DOHH2 (cell line): ENCODE measurements at regions not wholly inside any gene's neighbourhood (a gene's known extent, or its start where the extent isn't known, plus 50 kb on each side); places are given as distances from the start of the nearest gene placed in this dataset.

Source experiments
- EZH2phosphoT487 ChIP-seq: fragments of 200-600 bp; sonication (generic); IDR thresholded peaks from 2 replicates; pipeline ENCODE4 v1.6.1; 2017; ENCODE audit warnings: borderline replicate concordance, mild to moderate bottlenecking, antibody characterized with exemption, low read length, moderate library complexity, mixed read lengths
- TF ChIP-seq, protein P1 (sequence below): fragments of 200-600 bp; sonication (generic); IDR thresholded peaks from one replicate; pipeline ENCODE4 v1.5.1; 2014; ENCODE audit warnings: antibody characterized with exemption, mild to moderate bottlenecking, low read depth, low read length; ENCODE audit not compliant: poor library complexity, severe bottlenecking

DNA sequence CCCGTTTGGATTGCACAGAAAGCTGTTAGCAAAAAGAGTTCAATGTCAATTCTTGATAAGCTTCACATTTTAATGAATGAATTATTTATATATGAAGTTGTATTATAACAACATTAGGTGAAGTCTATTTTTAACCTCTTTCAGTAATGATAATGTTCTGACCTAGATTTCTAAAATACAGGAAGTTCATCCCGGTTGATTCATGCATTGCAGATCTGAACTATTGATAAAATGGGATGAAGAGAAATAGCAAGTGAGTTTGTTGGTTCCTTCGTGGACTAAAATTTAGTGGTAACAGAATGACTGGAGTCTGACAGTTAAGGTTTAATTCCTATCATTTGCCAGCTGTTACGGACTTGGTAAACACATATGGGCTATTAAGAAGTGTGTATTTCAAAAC lies 180.5 kb downstream of the PCSK1 start:
- TF ChIP-seq, protein P1, sequence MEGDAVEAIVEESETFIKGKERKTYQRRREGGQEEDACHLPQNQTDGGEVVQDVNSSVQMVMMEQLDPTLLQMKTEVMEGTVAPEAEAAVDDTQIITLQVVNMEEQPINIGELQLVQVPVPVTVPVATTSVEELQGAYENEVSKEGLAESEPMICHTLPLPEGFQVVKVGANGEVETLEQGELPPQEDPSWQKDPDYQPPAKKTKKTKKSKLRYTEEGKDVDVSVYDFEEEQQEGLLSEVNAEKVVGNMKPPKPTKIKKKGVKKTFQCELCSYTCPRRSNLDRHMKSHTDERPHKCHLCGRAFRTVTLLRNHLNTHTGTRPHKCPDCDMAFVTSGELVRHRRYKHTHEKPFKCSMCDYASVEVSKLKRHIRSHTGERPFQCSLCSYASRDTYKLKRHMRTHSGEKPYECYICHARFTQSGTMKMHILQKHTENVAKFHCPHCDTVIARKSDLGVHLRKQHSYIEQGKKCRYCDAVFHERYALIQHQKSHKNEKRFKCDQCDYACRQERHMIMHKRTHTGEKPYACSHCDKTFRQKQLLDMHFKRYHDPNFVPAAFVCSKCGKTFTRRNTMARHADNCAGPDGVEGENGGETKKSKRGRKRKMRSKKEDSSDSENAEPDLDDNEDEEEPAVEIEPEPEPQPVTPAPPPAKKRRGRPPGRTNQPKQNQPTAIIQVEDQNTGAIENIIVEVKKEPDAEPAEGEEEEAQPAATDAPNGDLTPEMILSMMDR, result no peak
- TF ChIP-seq EZH2phosphoT487, result no peak
